Rectal smooth muscle tissue (tissue), 1 donor: ENCODE measurements at regions not wholly inside any gene's neighbourhood (a gene's known extent, or its start where the extent isn't known, plus 50 kb on each side); places are given as distances from the start of the nearest gene placed in this dataset.
"Not testable (repeated sequence)": the region's sequence is repeated elsewhere in the genome, so short reads cannot be mapped to it uniquely, and the experiment has no call there.

Source experiments
- H3K27ac ChIP-seq: one replicate; pipeline ENCODE4 v1.7.0; 2013; ENCODE audit warnings: low read depth, low read length, inconsistent platforms
- H3K27me3 ChIP-seq: one replicate; pipeline ENCODE4 v1.7.0; 2013; ENCODE audit warnings: low read length; ENCODE audit not compliant: control insufficient read depth, insufficient read depth
- H3K36me3 ChIP-seq: one replicate; pipeline ENCODE4 v1.7.0; 2013; ENCODE audit warnings: low read length; ENCODE audit not compliant: control insufficient read depth, insufficient read depth
- H3K4me1 ChIP-seq: one replicate; pipeline ENCODE4 v1.7.0; 2013; ENCODE audit warnings: low read length; ENCODE audit not compliant: control insufficient read depth, insufficient read depth
- H3K4me3 ChIP-seq: one replicate; pipeline ENCODE4 v1.7.0; 2013; ENCODE audit warnings: low read length
- H3K9ac ChIP-seq: one replicate; pipeline ENCODE4 v1.7.0; 2013; ENCODE audit warnings: low read length

DNA sequence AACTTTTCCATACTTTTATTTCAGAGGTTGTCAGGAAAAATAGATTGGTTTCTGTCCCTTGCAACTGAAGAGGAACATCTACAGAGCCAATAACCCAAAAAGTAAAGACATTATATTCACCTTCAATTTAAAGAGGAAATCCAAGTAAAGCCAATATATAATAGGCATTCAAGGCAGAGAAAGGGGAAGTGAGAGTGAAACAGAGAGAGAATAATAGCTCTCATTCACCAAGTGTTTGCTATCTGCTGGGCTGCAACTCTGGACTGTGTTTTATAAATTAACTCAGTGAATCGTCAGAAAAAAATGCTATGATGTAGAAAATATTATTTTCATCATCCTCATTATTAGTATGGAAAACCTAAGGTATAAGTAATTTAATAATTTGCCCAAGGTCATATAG lies 448.5 kb downstream of the TRAM1L1 start:
- Histone ChIP-seq H3K4me3 (no peak overlapping the region), H3K36me3 (no peaks in the 10 kb centered on the region), H3K27ac (no peak overlapping the region)

DNA sequence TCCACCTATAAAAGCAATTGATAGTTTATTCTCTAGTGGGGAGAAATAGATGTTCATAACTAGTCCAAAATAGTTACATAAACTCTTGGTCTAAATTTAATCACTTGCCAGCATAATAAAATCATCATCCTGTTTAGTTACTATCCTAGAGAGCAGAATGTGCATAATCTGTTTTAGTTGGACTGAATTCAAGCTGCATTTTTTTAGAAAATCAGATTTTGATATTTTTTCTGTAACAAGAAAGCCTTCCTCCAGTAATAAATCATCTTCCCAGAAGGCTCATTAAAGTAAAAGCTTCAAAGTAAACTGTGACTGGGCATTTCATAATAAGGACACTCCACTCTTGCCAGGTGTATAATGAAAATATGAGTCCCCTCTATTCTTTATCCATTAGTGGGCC lies 453.1 kb downstream of the TRAM1L1 start:
- no peak overlapping the region for H3K4me3 ChIP-seq
- no peaks in the 10 kb centered on the region for H3K36me3 ChIP-seq
- no peak overlapping the region for H3K9ac ChIP-seq
- H3K27ac ChIP-seq, result no peak overlapping the region
- H3K27me3 ChIP-seq, result no peaks in the 10 kb centered on the region
- H3K4me1 ChIP-seq, result no peaks in the 10 kb centered on the region

More for the DNA sequence above, 448.5 kb downstream of the TRAM1L1 start:
- Histone ChIP-seq H3K27me3 (no peaks in the 10 kb centered on the region), H3K4me1 (no peaks in the 10 kb centered on the region), H3K9ac (no peak overlapping the region)

DNA sequence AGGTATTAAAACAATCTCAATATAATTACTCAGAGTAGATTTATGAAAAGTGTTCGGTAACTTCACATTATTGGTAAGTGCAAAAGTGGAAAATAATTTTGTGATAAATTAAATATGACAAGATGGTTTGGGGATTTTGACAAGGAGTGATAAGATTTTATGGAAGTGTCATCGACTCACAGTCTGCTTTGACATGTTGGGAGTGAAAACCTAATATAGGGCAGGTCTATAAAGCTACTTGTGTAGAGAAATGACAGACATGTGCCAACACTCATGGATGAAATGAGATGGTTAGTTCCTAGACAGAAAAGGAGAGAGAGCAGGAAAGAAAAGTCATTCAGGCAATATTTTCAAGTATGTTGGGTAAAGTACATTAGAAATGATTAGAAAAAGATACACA lies 456.8 kb downstream of the TRAM1L1 start:
- Histone ChIP-seq H3K9ac (no peak overlapping the region), H3K27me3 (no peaks in the 10 kb centered on the region), H3K27ac (no peak overlapping the region), H3K4me3 (no peak overlapping the region), H3K4me1 (no peaks in the 10 kb centered on the region), H3K36me3 (no peaks in the 10 kb centered on the region)

DNA sequence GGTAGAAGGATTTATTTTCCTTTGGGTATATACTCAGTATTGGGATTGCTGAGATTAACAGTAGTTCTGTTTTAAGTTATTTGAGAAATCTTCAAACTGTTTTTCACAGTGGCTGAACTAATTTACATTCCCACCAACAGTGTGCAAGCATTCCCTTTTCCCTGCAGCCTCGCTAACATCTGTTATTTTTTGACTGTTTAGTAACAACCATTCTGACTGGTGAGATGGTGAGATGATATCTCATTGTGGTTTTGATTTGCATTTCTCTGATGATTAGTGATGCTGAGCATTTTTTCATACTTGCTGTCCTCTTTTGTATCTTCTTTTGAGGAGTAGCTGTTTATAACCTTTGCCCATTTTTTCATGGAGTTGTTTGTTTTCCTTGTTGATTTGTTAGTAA lies 457.8 kb downstream of the TRAM1L1 start:
- Histone ChIP-seq H3K27ac (no peak overlapping the region), H3K4me3 (no peak overlapping the region), H3K9ac (no peak overlapping the region), H3K36me3 (no peaks in the 10 kb centered on the region), H3K4me1 (no peaks in the 10 kb centered on the region), H3K27me3 (no peaks in the 10 kb centered on the region)

DNA sequence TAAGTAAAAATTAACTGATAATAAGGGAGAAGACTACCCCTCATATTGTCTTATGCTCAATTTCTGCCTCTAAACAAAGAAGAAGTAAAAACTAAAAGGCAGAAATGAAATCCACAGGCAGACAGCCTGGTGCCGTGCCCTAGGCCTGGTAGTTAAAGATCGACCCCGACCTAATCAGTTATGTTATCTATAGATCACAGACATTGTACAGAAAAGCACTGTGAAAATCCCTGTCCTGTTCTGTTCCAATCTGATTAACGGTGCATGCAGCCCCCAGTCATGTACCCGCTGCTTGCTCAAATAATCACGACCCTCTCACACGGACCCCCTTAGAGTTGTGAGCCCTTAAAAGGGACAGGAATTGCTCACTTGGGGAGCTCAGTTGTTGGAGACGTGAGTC lies 465.9 kb downstream of the TRAM1L1 start:
- H3K4me1 ChIP-seq, H3K4me3 ChIP-seq, H3K9ac ChIP-seq, H3K27me3 ChIP-seq, H3K27ac ChIP-seq, H3K36me3 ChIP-seq: not testable (repeated sequence)

DNA sequence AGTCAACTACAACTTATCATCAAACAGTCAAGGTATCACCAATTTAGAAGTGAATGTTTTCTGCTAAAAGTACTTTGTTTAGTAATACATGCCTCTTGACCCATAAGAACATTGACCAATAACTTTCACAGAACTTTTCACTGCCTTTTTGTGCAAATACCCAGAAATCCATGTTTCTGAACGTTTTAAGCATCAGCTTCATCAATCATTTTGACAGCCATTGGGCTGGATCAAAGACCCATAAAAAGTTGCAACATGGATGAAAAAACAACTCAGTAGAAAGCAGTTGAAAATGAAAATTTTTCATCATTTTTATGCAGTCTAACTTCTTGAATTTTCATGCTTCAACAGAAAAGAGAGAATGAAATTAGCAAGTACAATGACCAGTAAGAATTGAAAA lies 466.7 kb downstream of the TRAM1L1 start:
- Histone ChIP-seq H3K36me3 (no peaks in the 10 kb centered on the region), H3K4me1 (no peaks in the 10 kb centered on the region), H3K4me3 (no peak overlapping the region), H3K27me3 (no peaks in the 10 kb centered on the region), H3K27ac (no peak overlapping the region), H3K9ac (no peak overlapping the region)

DNA sequence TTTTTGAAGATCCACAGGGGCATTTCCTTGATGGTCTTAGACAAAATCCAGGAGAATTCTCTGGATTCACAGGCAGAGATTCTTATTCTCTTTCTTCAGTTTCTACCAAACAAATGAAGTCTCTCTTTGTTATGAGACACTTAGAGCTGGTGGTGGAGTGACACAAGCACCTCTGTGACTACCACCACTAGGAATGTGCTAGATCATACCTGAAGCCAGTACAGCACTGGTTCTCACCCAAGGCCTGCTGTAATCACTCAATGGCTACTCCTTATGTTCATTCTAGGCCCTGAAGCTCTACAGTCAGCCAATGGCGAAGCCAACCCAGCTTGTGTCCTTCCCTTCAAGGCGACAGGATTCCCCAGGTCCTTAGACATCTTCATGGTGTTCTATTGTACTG lies 482.3 kb downstream of the TRAM1L1 start:
- Histone ChIP-seq H3K4me3 (no peak overlapping the region), H3K27me3 (no peaks in the 10 kb centered on the region), H3K4me1 (no peaks in the 10 kb centered on the region), H3K9ac (no peak overlapping the region), H3K36me3 (no peaks in the 10 kb centered on the region), H3K27ac (no peak overlapping the region)

DNA sequence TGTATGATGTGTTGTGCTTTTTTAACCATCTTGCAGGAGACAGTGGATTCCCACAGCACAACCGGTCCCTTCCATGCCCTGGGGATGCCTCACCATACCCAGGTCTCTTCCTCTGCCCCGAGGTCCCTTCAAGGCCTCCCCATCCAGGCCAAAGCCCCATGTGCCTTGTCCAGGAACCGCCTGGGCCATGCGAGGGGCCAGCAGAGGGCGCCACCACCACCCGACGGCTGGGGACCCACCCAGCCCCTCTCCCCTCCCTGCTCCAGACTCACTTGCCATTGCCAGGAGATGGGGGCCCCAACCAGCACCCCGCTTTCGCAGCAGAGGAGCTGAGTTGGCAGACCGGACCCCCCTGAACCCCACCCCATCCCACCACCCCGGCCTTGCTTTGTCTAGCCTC lies 485.5 kb downstream of the TRAM1L1 start:
- H3K9ac ChIP-seq, result no peak overlapping the region
- H3K4me3 ChIP-seq, result no peak overlapping the region
- H3K27me3 ChIP-seq, result no peaks in the 10 kb centered on the region
- no peaks in the 10 kb centered on the region for H3K4me1 ChIP-seq
- no peaks in the 10 kb centered on the region for H3K36me3 ChIP-seq
- no peak overlapping the region for H3K27ac ChIP-seq

DNA sequence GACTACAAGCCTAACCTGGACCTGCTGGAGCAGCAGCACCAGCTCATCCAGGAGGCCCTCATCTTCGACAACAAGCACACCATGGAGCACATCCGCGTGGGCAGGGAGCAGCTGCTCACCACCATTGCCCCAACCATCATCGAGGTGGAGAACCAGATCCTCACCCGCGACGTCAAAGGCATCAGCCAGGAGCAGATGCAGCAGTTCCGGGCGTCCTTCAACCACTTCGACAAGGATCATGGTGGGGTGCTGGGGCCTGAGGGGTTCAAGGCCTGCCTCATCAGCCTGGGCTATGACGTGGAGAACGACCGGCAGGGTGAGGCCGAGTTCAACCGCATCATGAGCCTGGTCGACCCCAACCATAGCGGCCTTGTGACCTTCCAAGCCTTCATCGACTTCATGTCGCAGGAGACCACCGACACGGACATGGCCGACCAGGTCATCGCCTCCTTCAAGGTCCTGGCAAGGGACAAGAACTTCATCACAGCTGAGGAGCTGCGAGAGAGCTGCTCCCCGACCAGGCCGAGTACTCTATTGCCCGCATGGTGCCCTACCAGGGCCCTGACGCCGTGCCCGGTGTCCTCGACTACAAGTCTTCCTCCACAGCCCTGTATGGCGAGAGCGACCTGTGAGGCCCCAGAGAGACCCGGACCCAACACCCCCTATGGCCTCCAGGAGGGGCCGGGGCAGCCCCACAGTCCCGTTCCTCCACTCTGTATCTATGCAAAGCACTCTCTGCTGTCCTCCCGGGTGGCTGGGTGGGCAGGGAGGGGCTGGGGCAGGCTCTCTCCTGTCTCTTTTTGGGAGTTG lies 486.2 kb downstream of the TRAM1L1 start:
- Histone ChIP-seq H3K36me3 (no peaks in the 10 kb centered on the region), H3K4me3 (no peak overlapping the region), H3K27me3 (no peaks in the 10 kb centered on the region), H3K4me1 (no peaks in the 10 kb centered on the region), H3K9ac (no peak overlapping the region), H3K27ac (no peak overlapping the region)

DNA sequence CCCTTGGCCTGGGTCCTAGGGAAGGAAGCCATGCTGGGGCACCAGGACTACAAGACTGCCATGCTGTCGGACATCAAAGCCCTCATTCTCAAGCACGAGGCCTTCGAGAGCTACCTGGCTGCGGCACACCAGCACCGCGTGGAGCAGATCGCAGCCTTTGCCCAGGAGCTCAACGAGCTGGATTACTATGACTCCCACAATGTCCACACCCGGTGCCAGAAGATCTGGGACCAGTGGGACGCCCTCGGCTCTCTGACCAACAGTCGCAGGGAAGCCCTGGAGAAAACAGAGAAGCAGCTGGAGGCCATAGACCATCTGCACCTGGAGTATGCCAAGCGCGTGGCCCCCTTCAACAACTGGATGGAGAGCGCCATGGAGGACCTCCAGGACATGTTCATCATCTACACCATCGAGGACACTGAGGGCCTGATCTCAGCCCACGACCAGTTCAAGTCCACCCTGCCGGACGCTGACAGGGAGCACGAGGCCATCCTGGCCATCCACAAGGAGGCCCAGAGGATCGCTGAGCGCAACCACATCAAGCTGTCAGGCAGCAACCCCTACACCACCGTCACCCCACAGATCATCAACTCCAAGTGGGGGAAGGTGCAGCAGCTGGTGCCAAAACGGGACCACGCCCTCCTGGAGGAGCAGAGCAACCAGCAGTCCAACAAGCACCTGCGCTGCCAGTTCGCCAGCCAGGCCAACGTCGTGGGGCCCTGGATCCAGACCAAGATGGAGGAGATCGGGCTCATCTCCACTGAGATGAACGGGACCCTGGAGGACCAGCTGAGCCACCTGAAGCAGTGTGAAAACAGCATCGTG lies 487.0 kb downstream of the TRAM1L1 start:
- Histone ChIP-seq H3K27ac (no peak overlapping the region), H3K4me1 (no peaks in the 10 kb centered on the region), H3K9ac (no peak overlapping the region), H3K27me3 (no peaks in the 10 kb centered on the region), H3K4me3 (no peak overlapping the region), H3K36me3 (no peaks in the 10 kb centered on the region)

DNA sequence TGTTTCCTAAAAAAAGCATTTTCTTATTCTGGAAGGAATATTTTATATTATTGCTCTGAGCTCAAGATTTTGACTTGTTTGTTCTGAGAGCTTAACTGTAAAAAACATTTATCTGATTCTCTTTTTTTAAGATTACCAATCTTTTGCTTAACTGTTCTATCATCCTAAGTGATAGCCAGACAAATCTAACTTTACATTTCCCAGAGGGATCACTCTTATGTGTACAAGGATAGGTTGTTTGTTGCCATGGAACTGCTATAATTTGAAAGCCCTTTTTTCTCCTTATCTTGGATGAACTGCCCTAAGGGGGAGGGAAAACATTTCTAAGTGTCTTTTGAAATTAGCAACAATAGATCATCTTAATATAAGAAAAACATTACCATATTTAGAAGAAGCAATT lies 494.7 kb downstream of the TRAM1L1 start:
- Histone ChIP-seq H3K27ac (no peak overlapping the region), H3K36me3 (no peaks in the 10 kb centered on the region), H3K9ac (no peak overlapping the region), H3K4me1 (no peaks in the 10 kb centered on the region), H3K4me3 (no peak overlapping the region), H3K27me3 (no peaks in the 10 kb centered on the region)

DNA sequence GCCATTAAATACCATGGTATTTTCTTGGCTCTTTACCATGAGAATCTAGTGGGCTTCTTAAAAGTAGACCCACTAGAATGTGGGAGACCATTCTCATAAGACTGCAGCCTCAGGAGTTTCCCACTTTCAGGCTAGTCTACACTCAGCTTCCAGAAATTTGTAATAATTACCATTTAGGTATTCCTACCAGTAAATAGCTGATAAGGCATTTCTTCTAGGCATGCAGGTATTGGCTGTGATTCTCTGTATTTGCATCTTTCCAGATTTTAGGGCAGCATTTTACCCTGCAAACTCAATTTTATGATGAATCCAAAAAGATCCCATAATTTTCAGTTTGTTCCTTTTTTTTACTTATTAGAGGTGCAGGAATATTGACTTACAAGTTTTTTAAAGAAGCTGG lies 496.6 kb downstream of the TRAM1L1 start:
- no peak overlapping the region for H3K27ac ChIP-seq
- no peaks in the 10 kb centered on the region for H3K36me3 ChIP-seq
- no peaks in the 10 kb centered on the region for H3K4me1 ChIP-seq
- no peak overlapping the region for H3K4me3 ChIP-seq
- H3K27me3 ChIP-seq, result no peaks in the 10 kb centered on the region
- no peak overlapping the region for H3K9ac ChIP-seq

DNA sequence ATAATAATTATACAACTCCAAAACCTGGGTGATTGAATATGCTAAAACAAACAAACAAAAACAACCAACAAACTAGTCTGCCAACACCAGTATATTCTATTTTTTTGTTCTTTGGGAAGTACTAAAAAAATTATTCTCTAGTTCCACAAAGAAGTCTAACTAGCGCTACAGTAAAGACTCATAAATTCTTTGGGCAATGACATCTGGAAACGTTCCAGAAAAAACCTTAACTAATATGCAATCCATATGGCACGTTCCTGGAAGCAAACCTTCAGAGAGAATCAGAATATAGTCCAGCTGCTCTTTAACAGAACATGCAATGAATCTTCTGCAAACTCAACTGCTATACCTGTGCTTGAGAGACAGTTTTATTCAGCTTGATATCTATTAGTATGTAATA lies 500.1 kb downstream of the TRAM1L1 start:
- Histone ChIP-seq H3K4me1 (no peaks in the 10 kb centered on the region), H3K36me3 (no peaks in the 10 kb centered on the region), H3K27ac (no peak overlapping the region), H3K9ac (no peak overlapping the region), H3K27me3 (no peaks in the 10 kb centered on the region), H3K4me3 (no peak overlapping the region)
